GM19397 (cell line): ENCODE measurements at regions not wholly inside any gene's neighbourhood (a gene's known extent, or its start where the extent isn't known, plus 50 kb on each side); places are given as distances from the start of the nearest gene placed in this dataset.

Experiments
- ATAC-seq: cut with Tn5 transposase; IDR thresholded peaks from one replicate; pipeline ENCODE4 v1.9.1; 2021; ENCODE audit warnings: mild to moderate bottlenecking, moderate library complexity; ENCODE audit not compliant: unreplicated experiment

- no peak for ATAC-seq
Measured at GRCh38 chr12:90281154-90281868, 572.7 kb upstream of the ATP2B1 start.

- ATAC-seq = no peak
Measured at GRCh38 chr12:90280564-90281058, 572.0 kb upstream of the ATP2B1 start.

GRCh38 chr12:90280033-90280432 lies 571.4 kb upstream of the ATP2B1 start:
- ATAC-seq = no peak

- no peak for ATAC-seq
Measured at GRCh38 chr12:90275088-90275487, 566.5 kb upstream of the ATP2B1 start.

GRCh38 chr12:90274407-90274806 lies 565.8 kb upstream of the ATP2B1 start:
- ATAC-seq = no peak

GRCh38 chr12:90268574-90268973 lies 559.9 kb upstream of the ATP2B1 start:
- no peak for ATAC-seq

- ATAC-seq = no peak
Measured at GRCh38 chr12:90262251-90262650, 553.6 kb upstream of the ATP2B1 start.

- no peak for ATAC-seq
Measured at GRCh38 chr12:90261283-90261682, 552.6 kb upstream of the ATP2B1 start.

- ATAC-seq = no peak
Measured at GRCh38 chr12:90260136-90260535, 551.5 kb upstream of the ATP2B1 start.

- no peak for ATAC-seq
Measured at GRCh38 chr12:90257927-90258624, 549.4 kb upstream of the ATP2B1 start.

GRCh38 chr12:90254796-90255195 lies 546.2 kb upstream of the ATP2B1 start:
- ATAC-seq = no peak

GRCh38 chr12:90253674-90254181 lies 545.1 kb upstream of the ATP2B1 start:
- peak; percentile 100 for ATAC-seq

GRCh38 chr12:90253136-90253535 lies 544.5 kb upstream of the ATP2B1 start:
- no peak for ATAC-seq

GRCh38 chr12:90250766-90251165 lies 542.1 kb upstream of the ATP2B1 start:
- ATAC-seq = no peak

- no peak for ATAC-seq
Measured at GRCh38 chr12:90250042-90250441, 541.4 kb upstream of the ATP2B1 start.

GRCh38 chr12:90246688-90247087 lies 538.0 kb upstream of the ATP2B1 start:
- ATAC-seq = no peak

GRCh38 chr12:90245391-90245790 lies 536.8 kb upstream of the ATP2B1 start:
- ATAC-seq = no peak

GRCh38 chr12:90244232-90244631 lies 535.6 kb upstream of the ATP2B1 start:
- ATAC-seq = no peak

- no peak for ATAC-seq
Measured at GRCh38 chr12:90243211-90243610, 534.6 kb upstream of the ATP2B1 start.

- no peak for ATAC-seq
Measured at GRCh38 chr12:90239732-90240260, 531.2 kb upstream of the ATP2B1 start.

GRCh38 chr12:90238663-90239271 lies 530.1 kb upstream of the ATP2B1 start:
- ATAC-seq = no peak
